Superior temporal gyrus (tissue), 1 donor: ENCODE measurements at regions not wholly inside any gene's neighbourhood (a gene's known extent, or its start where the extent isn't known, plus 50 kb on each side); places are given as distances from the start of the nearest gene placed in this dataset.
"Not testable (repeated sequence)": the region's sequence is repeated elsewhere in the genome, so short reads cannot be mapped to it uniquely, and the experiment has no call there.

Experiments
- DNase-seq: peaks from one replicate; pipeline ENCODE4 v3.0.0-alpha.2; 2016; ENCODE audit errors: extremely low spot score

GRCh38 chr6:144476286-144476685 is 191.2 kb downstream of the UTRN start:
- no peak for DNase-seq

GRCh38 chr6:144477396-144477795 is 192.3 kb downstream of the UTRN start:
- DNase-seq: no peak

- DNase-seq: no peak
Measured at GRCh38 chr6:144477856-144478255, 192.7 kb downstream of the UTRN start.

- DNase-seq: no peak
Measured at GRCh38 chr6:144478483-144478882, 193.3 kb downstream of the UTRN start.

GRCh38 chr6:144479991-144480390 is 194.9 kb downstream of the UTRN start:
- DNase-seq: no peak

- DNase-seq: no peak
Measured at GRCh38 chr6:144480473-144480872, 195.3 kb downstream of the UTRN start.

GRCh38 chr6:144481527-144481926 is 196.4 kb downstream of the UTRN start:
- DNase-seq: no peak

- DNase-seq: peak; percentile 80
Measured at GRCh38 chr6:144482142-144482541, 197.0 kb downstream of the UTRN start.

GRCh38 chr6:144485531-144485930 is 200.4 kb downstream of the UTRN start:
- no peak for DNase-seq

- DNase-seq: no peak
Measured at GRCh38 chr6:144488590-144488989, 203.5 kb downstream of the UTRN start.

- DNase-seq: no peak
Measured at GRCh38 chr6:144493035-144493910, 208.1 kb downstream of the UTRN start.

- not testable (repeated sequence) for DNase-seq
Measured at GRCh38 chr6:144495076-144495475, 209.9 kb downstream of the UTRN start.

- DNase-seq: no peak
Measured at GRCh38 chr6:144497650-144498049, 212.5 kb downstream of the UTRN start.

GRCh38 chr6:144500892-144501291 is 215.8 kb downstream of the UTRN start:
- DNase-seq: no peak

- DNase-seq: not testable (repeated sequence)
Measured at GRCh38 chr6:144505214-144505613, 220.1 kb downstream of the UTRN start.

GRCh38 chr6:144506051-144506450 is 220.9 kb downstream of the UTRN start:
- not testable (repeated sequence) for DNase-seq

- not testable (repeated sequence) for DNase-seq
Measured at GRCh38 chr6:144507772-144508312, 222.7 kb downstream of the UTRN start.

GRCh38 chr6:144510859-144511258 is 225.7 kb downstream of the UTRN start:
- DNase-seq: no peak

GRCh38 chr6:144515761-144516160 is 230.6 kb downstream of the UTRN start:
- no peak for DNase-seq

GRCh38 chr6:144519426-144519825 is 234.3 kb downstream of the UTRN start:
- DNase-seq: no peak

GRCh38 chr6:144528743-144529425 is 243.7 kb downstream of the UTRN start:
- DNase-seq: no peak

GRCh38 chr6:144530118-144530517 is 245.0 kb downstream of the UTRN start:
- DNase-seq: no peak

GRCh38 chr6:144532238-144532637 is 247.1 kb downstream of the UTRN start:
- DNase-seq: not testable (repeated sequence)
